Thyroid gland (tissue), 4 donors: ENCODE measurements at regions not wholly inside any gene's neighbourhood (a gene's known extent, or its start where the extent isn't known, plus 50 kb on each side); places are given as distances from the start of the nearest gene placed in this dataset.

ENCODE experiments used
- POLR2A ChIP-seq, 2 donors: fragments of 450-650 bp; IDR thresholded peaks; one replicate each; pipeline ENCODE4 v1.6.1; 2017; ENCODE audit warnings: antibody characterized with exemption in 2 of 2, mild to moderate bottlenecking in 2 of 2, moderate library complexity in 1 of 2
- TF ChIP-seq, protein P1 (sequence below), 6 experiments: fragments of 200-600 bp in 3 of 6; fragments of 450-650 bp in 3 of 6; sonication (generic) in 3 of 6; IDR thresholded peaks; one replicate each; pipeline ENCODE4 v1.5.1; 2016 to 2019; ENCODE audit warnings: antibody characterized with exemption in 6 of 6, mild to moderate bottlenecking in 2 of 6, inconsistent platforms in 1 of 6, moderate library complexity in 1 of 6

- TF ChIP-seq, protein P1, sequence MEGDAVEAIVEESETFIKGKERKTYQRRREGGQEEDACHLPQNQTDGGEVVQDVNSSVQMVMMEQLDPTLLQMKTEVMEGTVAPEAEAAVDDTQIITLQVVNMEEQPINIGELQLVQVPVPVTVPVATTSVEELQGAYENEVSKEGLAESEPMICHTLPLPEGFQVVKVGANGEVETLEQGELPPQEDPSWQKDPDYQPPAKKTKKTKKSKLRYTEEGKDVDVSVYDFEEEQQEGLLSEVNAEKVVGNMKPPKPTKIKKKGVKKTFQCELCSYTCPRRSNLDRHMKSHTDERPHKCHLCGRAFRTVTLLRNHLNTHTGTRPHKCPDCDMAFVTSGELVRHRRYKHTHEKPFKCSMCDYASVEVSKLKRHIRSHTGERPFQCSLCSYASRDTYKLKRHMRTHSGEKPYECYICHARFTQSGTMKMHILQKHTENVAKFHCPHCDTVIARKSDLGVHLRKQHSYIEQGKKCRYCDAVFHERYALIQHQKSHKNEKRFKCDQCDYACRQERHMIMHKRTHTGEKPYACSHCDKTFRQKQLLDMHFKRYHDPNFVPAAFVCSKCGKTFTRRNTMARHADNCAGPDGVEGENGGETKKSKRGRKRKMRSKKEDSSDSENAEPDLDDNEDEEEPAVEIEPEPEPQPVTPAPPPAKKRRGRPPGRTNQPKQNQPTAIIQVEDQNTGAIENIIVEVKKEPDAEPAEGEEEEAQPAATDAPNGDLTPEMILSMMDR (IDR thresholded peaks at IDR 0.05): no peak
- TF ChIP-seq POLR2A (IDR thresholded peaks at IDR 0.05): no peak
Observed at GRCh38 chr6:15989397-15989796, 139.5 kb upstream of the MYLIP start.
